AG04449 (cell line): ENCODE measurements at regions not wholly inside any gene's neighbourhood (a gene's known extent, or its start where the extent isn't known, plus 50 kb on each side); places are given as distances from the start of the nearest gene placed in this dataset.
"Not testable (repeated sequence)": the region's sequence is repeated elsewhere in the genome, so short reads cannot be mapped to it uniquely, and the experiment has no call there.

ENCODE experiments used
- CTCF ChIA-PET: fragments of 350-600 bp; formaldehyde crosslinking; extraction: SDS; loops from one replicate; lab custom pipeline; 2021; ENCODE audit warnings: antibody characterized with exemption; lab: Yijun Ruan, JAX
- POLR2A ChIA-PET: fragments of 400-600, 350-600 bp; formaldehyde crosslinking; extraction: SDS; loops from one replicate; lab custom pipeline; 2020; ENCODE audit warnings: antibody characterized with exemption, inconsistent platforms; lab: Yijun Ruan, JAX
- DNase-seq: peaks from one replicate; pipeline ENCODE4 v3.0.0-alpha.2; 2010; ENCODE audit warnings: low read depth, low spot score
- H3K4me3 ChIP-seq: 2 replicates; pipeline ENCODE4 v1.5.1; 2011; ENCODE audit warnings: low read depth, mild to moderate bottlenecking, control low read depth, low read length
- TF ChIP-seq, protein P1 (sequence below): IDR thresholded peaks from one replicate; pipeline ENCODE4 v1.5.1; 2011; ENCODE audit warnings: mild to moderate bottlenecking, moderate library complexity, low read length, control low read depth, inconsistent platforms; ENCODE audit not compliant: insufficient read depth; ENCODE audit errors: missing control alignments

DNA sequence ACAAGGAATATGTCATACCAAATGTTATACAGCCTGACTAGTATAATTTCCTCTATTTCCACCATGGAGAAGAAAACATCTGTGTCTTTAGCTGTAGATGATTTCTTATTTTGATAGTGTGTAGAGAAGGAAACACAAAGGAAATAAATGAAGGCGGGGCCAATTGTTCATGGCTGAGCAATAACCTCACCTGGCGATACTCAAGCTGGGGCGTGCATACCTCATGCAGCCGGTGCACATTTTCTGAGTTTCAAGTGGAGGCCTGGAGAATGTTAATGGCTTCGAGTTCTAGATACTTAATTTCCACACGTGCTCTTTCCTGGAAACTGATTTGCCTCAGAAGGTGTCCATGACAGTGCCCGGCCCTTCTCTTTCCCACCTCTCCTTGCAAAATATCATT, 127.4 kb upstream of the TAF11L2 start:
- ChIA-PET CTCF (interaction anchor here (1.6 kb wide), 1 partner anchor 154 kb away, joined by 4 read pairs; no protein-coding TSS in a partner anchor), POLR2A (no interaction called here)

DNA sequence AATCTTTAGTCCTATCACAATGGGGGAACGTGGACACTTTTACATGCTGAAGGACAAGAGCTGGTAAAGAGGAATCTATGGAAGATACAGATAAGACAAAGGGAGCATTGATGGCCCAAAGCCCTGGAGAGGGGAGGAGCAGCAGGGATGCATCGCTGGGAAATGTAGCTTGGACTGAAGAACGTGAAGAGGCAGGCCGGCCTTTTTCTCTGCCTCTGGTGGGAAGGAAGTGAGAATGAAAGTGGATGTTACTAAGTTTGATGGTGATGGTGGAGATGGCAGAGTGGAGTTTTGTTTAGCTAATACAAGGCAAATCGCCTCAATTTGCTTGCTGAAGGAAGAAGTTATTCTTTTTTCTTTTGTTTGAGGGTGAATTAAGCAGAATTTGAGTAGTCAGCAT, 124.6 kb upstream of the TAF11L2 start:
- H3K4me3 ChIP-seq: no peak overlapping the region
- CTCF ChIA-PET: no interaction called here
- DNase-seq: no peak
- TF ChIP-seq, protein P1, sequence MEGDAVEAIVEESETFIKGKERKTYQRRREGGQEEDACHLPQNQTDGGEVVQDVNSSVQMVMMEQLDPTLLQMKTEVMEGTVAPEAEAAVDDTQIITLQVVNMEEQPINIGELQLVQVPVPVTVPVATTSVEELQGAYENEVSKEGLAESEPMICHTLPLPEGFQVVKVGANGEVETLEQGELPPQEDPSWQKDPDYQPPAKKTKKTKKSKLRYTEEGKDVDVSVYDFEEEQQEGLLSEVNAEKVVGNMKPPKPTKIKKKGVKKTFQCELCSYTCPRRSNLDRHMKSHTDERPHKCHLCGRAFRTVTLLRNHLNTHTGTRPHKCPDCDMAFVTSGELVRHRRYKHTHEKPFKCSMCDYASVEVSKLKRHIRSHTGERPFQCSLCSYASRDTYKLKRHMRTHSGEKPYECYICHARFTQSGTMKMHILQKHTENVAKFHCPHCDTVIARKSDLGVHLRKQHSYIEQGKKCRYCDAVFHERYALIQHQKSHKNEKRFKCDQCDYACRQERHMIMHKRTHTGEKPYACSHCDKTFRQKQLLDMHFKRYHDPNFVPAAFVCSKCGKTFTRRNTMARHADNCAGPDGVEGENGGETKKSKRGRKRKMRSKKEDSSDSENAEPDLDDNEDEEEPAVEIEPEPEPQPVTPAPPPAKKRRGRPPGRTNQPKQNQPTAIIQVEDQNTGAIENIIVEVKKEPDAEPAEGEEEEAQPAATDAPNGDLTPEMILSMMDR: no peak
- POLR2A ChIA-PET: no interaction called here

More for the DNA sequence above, 127.4 kb upstream of the TAF11L2 start:
- no peak for DNase-seq
- TF ChIP-seq, protein P1: no peak
- no peak overlapping the region for H3K4me3 ChIP-seq

DNA sequence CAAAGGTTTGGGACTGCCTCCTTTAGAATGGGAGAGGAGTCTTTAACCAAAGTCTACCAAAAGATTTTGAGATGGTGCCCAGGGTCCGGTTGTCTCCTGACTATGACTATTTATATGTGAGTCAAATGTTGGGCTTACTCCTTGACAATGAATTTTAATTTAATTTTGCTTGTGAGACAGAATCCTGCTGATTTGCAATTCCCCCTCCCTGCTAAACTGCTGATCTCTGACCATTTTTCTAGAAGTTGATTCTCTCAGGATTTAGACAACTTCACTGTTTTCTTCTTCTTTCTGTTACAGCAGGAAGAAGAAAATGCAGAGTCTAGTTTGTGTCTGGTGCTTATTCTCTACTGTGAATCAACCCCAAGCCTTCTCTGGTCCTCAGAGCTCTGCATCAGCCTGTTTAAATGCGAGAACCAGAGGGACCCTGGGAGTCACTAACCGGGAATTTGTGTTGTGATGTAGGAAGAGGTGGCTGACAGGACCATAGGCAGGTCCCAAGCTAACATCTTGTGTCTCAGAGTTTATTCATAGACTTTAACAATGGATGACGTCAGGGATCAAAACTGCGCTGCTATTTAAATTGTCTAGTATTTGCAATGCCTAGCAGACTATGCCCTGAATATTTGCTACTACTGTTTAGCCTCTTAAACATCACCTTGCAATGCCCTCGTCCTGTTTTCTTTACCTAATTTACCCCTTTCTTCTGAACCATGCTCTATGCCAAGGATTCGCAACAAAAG, 124.0 kb upstream of the TAF11L2 start:
- TF ChIP-seq, protein P1: no peak
- ChIA-PET POLR2A (no interaction called here), CTCF (no interaction called here)
- DNase-seq: no peak
- no peak overlapping the region for H3K4me3 ChIP-seq

DNA sequence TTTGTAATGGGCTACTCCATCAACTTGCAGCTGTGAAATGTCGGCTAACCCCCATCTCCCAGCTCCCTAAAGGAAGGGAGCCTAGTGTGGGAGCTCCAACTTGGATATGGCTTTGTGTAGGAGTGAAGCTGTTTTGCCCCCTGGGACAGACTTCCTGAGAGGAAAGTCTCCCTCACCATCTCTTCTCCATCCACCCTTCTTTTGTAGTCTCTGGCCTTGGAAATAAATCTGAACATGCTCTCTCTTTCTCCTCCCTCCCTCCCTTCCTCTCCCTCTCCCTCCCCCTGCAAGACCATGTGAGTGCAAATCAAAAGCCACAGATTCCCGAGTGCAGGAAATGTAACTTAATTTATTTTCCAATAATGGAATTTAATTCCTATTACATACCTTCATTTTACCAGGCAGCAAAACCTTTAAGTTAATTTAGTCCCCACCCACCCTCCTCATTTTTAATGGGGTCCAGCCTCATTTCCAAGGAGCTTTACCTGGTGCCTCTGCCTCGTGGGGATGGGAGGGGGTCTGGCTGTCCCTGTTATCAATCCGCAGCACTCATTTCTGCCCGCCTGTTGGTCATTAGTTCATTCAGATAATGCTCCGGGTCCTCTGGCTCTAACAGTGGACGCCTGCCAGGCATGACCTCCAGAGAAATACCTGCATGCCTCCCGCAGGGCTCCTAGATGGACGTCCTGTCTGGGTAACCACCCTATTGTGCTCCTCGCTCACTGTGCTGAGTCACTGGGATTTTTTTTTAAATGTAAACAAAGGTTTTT, 122.9 kb upstream of the TAF11L2 start:
- no peak overlapping the region for H3K4me3 ChIP-seq
- TF ChIP-seq, protein P1: no peak
- ChIA-PET POLR2A (no interaction called here), CTCF (no interaction called here)
- DNase-seq: no peak

DNA sequence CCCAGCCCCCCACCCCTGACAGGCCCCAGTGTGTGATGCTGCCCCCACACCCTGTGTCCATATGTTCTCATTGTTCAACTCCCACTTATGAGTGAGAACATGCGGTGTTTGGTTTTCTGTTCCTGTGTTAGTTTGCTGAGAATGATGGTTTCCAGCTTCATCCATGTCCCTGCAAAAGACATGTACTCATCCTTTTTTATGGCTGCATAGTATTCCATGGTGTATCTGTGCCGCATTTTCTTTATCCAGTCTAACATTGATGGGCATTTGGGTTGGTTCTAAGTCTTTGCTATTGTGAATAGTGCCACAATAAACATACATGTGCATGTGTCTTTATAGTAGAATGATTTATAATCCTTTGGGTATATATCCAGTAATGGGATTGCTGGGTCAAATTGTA, 122.1 kb upstream of the TAF11L2 start:
- POLR2A ChIA-PET, DNase-seq, CTCF ChIA-PET, H3K4me3 ChIP-seq: not testable (repeated sequence)

DNA sequence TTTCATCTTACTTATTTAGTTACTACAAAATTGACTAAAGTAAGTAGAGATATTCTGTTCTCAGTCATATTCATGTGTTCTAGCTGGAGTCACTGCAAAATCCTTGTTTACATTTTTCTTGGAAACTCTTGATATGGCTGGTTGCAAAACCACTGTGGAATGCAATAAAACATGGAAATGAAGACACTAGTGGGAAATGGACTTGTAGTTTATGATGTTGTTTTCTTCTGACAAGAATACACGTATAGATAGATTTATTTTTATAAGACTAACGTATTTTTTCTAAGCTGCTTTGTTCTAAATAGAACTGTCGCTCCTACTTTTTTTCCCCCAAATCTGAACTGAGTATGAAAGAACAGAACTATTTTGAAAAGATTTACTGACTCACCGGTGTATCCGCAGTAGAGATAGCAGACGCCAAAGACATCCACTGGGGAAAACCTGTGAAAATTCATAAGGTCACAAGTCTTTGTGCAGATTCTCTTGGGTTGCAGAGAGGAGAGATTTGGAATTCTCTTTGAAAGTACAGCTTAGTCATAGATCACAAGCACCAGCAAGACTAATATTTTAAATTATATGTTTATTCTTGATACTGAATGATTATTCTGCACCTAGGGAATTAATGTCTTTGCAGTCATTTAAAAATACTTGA, 119.6 kb upstream of the TAF11L2 start:
- ChIA-PET POLR2A (no interaction called here), CTCF (interaction anchor here (0.7 to 2.1 kb wide), 2 partner anchors 10 to 162 kb away, joined by 4 to 13 read pairs; partner anchors contain the start of gene BASP1)
- peak; percentile 41 for DNase-seq
- no peak overlapping the region for H3K4me3 ChIP-seq
- TF ChIP-seq, protein P1: no peak
